WTC11 (cell line): ENCODE measurements at regions not wholly inside any gene's neighbourhood (a gene's known extent, or its start where the extent isn't known, plus 50 kb on each side); places are given as distances from the start of the nearest gene placed in this dataset.

ENCODE experiments used
- ATAC-seq: fragments of 200-7000 bp; cut with Tn5 transposase; 2 replicates; pipeline ENCODE4 v1.10.0; 2021; ENCODE audit warnings: mild to moderate bottlenecking, moderate library complexity
- CTCF ChIA-PET: fragments of 300-600 bp; sonication (Branson Sonifier 250); formaldehyde crosslinking; loops from one replicate; lab custom pipeline; 2021; ENCODE audit warnings: antibody characterized with exemption; lab: Charles Lee
- POLR2A ChIA-PET: fragments of 350-600 bp; sonication (Branson Sonifier 250); formaldehyde crosslinking; loops from one replicate; lab custom pipeline; 2021; ENCODE audit warnings: antibody characterized with exemption; lab: Charles Lee
- DNase-seq: peaks from one replicate; pipeline ENCODE4 v3.0.0; 2021; ENCODE audit warnings: low spot score
- H3K27ac Mint-ChIP-seq: 2 replicates; pipeline ENCODE4 v1.8.0; 2021; ENCODE audit warnings: mixed read lengths
- H3K27me3 Mint-ChIP-seq: 2 replicates; pipeline ENCODE4 v1.8.0; 2021; ENCODE audit warnings: low read depth, mild to moderate bottlenecking, moderate library complexity, mixed read lengths
- H3K36me3 Mint-ChIP-seq: 2 replicates; pipeline ENCODE4 v1.8.0; 2021; ENCODE audit warnings: mixed read lengths
- H3K4me1 Mint-ChIP-seq: 2 replicates; pipeline ENCODE4 v1.8.0; 2022; ENCODE audit warnings: mixed read lengths
- H3K4me3 Mint-ChIP-seq: 2 replicates; pipeline ENCODE4 v1.8.0; 2021; ENCODE audit warnings: mild to moderate bottlenecking, moderate library complexity, mixed read lengths
- H3K9me3 Mint-ChIP-seq: 2 replicates; pipeline ENCODE4 v1.8.0; 2021; ENCODE audit warnings: mixed read lengths
- EMX1 ChIP-seq: fragments of 250-450 bp; sonication (Bioruptor Pico); IDR thresholded peaks from 2 replicates; pipeline ENCODE4 v1.8.0; 2021; ENCODE audit warnings: mild to moderate bottlenecking
- IRF2 ChIP-seq: sonication (generic); formaldehyde crosslinking; IDR thresholded peaks from 2 replicates; pipeline ENCODE4 v1.8.0; 2022; ENCODE audit warnings: low read depth, missing genetic modification reagents, borderline replicate concordance
- NFATC4 ChIP-seq: fragments of 250-450 bp; sonication (Bioruptor Pico); IDR thresholded peaks from 2 replicates; pipeline ENCODE4 v1.9.0; 2021; ENCODE audit warnings: mild to moderate bottlenecking
- SP1 ChIP-seq: sonication (generic); formaldehyde crosslinking; conservative IDR thresholded peaks from 2 replicates; pipeline ENCODE4 v1.8.1; 2022; ENCODE audit warnings: missing genetic modification reagents
- ZNF219 ChIP-seq: sonication (generic); formaldehyde crosslinking; IDR thresholded peaks from 2 replicates; pipeline ENCODE4 v1.8.0; 2023; ENCODE audit warnings: missing genetic modification reagents, mild to moderate bottlenecking, borderline replicate concordance
- ZNF671 ChIP-seq: fragments of 250-450 bp; sonication (Bioruptor Pico); IDR thresholded peaks from 2 replicates; pipeline ENCODE4 v1.8.0; 2021; ENCODE audit warnings: mild to moderate bottlenecking
- TF ChIP-seq, protein P1 (sequence below): sonication (generic); formaldehyde crosslinking; conservative IDR thresholded peaks from 2 replicates; pipeline ENCODE4 v1.8.1; 2023; ENCODE audit warnings: mild to moderate bottlenecking, low read depth, missing genetic modification reagents, moderate library complexity
- TF ChIP-seq, protein P2 (sequence below): sonication (generic); formaldehyde crosslinking; IDR thresholded peaks from 2 replicates; pipeline ENCODE4 v1.8.1; 2023; ENCODE audit warnings: mild to moderate bottlenecking, missing genetic modification reagents
- TF ChIP-seq, protein P3 (sequence below): fragments of 250-450 bp; sonication (Bioruptor Pico); IDR thresholded peaks from 2 replicates; pipeline ENCODE4 v1.9.0; 2021; ENCODE audit warnings: mild to moderate bottlenecking
- TF ChIP-seq, protein P4 (sequence below): sonication (generic); formaldehyde crosslinking; conservative IDR thresholded peaks from 2 replicates; pipeline ENCODE4 v1.8.1; 2022; ENCODE audit warnings: mild to moderate bottlenecking, missing genetic modification reagents
- TF ChIP-seq, protein P5 (sequence below): sonication (generic); formaldehyde crosslinking; IDR thresholded peaks from 2 replicates; pipeline ENCODE4 v1.8.1; 2023; ENCODE audit warnings: mild to moderate bottlenecking, missing genetic modification reagents, moderate library complexity
- TF ChIP-seq, protein P6 (sequence below): sonication (generic); formaldehyde crosslinking; IDR thresholded peaks from 2 replicates; pipeline ENCODE4 v1.8.0; 2022; ENCODE audit warnings: mild to moderate bottlenecking, missing genetic modification reagents
- TF ChIP-seq, protein P7 (sequence below): sonication (generic); formaldehyde crosslinking; IDR thresholded peaks from 2 replicates; pipeline ENCODE4 v1.8.0; 2023; ENCODE audit warnings: mild to moderate bottlenecking, missing genetic modification reagents
- TF ChIP-seq, protein P8 (sequence below): sonication (generic); formaldehyde crosslinking; IDR thresholded peaks from 2 replicates; pipeline ENCODE4 v1.8.0; 2022; ENCODE audit warnings: missing genetic modification reagents
- TF ChIP-seq, protein P9 (sequence below): fragments of 250-450 bp; sonication (Bioruptor Pico); IDR thresholded peaks from 2 replicates; pipeline ENCODE4 v1.9.0; 2021; ENCODE audit warnings: moderate library complexity, mild to moderate bottlenecking, inconsistent platforms, borderline replicate concordance
- TF ChIP-seq, protein P10 (sequence below): sonication (generic); formaldehyde crosslinking; IDR thresholded peaks from 2 replicates; pipeline ENCODE4 v1.8.1; 2023; ENCODE audit warnings: mild to moderate bottlenecking, missing genetic modification reagents
- TF ChIP-seq, protein P11 (sequence below): sonication (generic); formaldehyde crosslinking; IDR thresholded peaks from 2 replicates; pipeline ENCODE4 v1.8.0; 2023; ENCODE audit warnings: missing genetic modification reagents, mild to moderate bottlenecking, borderline replicate concordance

DNA sequence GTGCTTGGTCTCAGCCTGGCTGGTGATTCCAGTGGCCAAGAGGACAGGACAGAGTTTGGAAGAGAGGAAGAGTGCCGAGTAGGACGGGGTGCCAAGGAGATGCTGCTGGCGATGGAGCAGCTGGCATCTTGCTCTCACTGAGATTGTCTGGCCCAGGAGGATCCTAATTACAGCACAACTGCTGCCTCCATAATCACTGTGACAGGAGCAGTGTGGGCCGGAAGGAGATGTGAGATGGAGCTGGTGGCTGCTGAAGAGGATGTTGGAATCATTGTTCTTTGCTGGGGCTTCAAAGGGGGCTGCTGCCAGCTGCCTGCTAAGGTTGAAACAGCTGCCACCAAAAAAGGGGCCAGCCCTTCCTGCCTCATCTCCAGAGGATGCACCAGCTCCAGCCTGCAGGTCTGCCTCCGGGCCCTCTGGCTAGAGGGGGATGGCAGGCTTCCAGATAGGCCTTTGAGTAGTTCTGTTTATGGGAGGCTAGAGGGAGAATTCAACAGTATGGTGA is 214.4 kb downstream of the RNF144B start:
- no peak for DNase-seq
- POLR2A ChIA-PET, result no interaction called here
- TF ChIP-seq, protein P1, sequence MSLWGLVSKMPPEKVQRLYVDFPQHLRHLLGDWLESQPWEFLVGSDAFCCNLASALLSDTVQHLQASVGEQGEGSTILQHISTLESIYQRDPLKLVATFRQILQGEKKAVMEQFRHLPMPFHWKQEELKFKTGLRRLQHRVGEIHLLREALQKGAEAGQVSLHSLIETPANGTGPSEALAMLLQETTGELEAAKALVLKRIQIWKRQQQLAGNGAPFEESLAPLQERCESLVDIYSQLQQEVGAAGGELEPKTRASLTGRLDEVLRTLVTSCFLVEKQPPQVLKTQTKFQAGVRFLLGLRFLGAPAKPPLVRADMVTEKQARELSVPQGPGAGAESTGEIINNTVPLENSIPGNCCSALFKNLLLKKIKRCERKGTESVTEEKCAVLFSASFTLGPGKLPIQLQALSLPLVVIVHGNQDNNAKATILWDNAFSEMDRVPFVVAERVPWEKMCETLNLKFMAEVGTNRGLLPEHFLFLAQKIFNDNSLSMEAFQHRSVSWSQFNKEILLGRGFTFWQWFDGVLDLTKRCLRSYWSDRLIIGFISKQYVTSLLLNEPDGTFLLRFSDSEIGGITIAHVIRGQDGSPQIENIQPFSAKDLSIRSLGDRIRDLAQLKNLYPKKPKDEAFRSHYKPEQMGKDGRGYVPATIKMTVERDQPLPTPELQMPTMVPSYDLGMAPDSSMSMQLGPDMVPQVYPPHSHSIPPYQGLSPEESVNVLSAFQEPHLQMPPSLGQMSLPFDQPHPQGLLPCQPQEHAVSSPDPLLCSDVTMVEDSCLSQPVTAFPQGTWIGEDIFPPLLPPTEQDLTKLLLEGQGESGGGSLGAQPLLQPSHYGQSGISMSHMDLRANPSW (CRISPR knock-in tag), result no peak
- TF ChIP-seq, protein P2, sequence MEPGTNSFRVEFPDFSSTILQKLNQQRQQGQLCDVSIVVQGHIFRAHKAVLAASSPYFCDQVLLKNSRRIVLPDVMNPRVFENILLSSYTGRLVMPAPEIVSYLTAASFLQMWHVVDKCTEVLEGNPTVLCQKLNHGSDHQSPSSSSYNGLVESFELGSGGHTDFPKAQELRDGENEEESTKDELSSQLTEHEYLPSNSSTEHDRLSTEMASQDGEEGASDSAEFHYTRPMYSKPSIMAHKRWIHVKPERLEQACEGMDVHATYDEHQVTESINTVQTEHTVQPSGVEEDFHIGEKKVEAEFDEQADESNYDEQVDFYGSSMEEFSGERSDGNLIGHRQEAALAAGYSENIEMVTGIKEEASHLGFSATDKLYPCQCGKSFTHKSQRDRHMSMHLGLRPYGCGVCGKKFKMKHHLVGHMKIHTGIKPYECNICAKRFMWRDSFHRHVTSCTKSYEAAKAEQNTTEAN (CRISPR knock-in tag), result no peak
- no peak for TF ChIP-seq ZNF219
- TF ChIP-seq, protein P3, sequence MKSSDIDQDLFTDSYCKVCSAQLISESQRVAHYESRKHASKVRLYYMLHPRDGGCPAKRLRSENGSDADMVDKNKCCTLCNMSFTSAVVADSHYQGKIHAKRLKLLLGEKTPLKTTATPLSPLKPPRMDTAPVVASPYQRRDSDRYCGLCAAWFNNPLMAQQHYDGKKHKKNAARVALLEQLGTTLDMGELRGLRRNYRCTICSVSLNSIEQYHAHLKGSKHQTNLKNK (CRISPR knock-in tag), result no peak
- TF ChIP-seq, protein P4, sequence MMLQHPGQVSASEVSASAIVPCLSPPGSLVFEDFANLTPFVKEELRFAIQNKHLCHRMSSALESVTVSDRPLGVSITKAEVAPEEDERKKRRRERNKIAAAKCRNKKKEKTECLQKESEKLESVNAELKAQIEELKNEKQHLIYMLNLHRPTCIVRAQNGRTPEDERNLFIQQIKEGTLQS (CRISPR knock-in tag), result no peak
- TF ChIP-seq, protein P5, sequence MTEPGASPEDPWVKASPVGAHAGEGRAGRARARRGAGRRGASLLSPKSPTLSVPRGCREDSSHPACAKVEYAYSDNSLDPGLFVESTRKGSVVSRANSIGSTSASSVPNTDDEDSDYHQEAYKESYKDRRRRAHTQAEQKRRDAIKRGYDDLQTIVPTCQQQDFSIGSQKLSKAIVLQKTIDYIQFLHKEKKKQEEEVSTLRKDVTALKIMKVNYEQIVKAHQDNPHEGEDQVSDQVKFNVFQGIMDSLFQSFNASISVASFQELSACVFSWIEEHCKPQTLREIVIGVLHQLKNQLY, result no peak
- no peak for TF ChIP-seq SP1 (CRISPR knock-in tag)
- TF ChIP-seq IRF2 (CRISPR knock-in tag), result no peak
- TF ChIP-seq, protein P6, sequence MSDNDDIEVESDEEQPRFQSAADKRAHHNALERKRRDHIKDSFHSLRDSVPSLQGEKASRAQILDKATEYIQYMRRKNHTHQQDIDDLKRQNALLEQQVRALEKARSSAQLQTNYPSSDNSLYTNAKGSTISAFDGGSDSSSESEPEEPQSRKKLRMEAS (CRISPR knock-in tag), result no peak
- no peak for TF ChIP-seq ZNF671
- TF ChIP-seq, protein P7, sequence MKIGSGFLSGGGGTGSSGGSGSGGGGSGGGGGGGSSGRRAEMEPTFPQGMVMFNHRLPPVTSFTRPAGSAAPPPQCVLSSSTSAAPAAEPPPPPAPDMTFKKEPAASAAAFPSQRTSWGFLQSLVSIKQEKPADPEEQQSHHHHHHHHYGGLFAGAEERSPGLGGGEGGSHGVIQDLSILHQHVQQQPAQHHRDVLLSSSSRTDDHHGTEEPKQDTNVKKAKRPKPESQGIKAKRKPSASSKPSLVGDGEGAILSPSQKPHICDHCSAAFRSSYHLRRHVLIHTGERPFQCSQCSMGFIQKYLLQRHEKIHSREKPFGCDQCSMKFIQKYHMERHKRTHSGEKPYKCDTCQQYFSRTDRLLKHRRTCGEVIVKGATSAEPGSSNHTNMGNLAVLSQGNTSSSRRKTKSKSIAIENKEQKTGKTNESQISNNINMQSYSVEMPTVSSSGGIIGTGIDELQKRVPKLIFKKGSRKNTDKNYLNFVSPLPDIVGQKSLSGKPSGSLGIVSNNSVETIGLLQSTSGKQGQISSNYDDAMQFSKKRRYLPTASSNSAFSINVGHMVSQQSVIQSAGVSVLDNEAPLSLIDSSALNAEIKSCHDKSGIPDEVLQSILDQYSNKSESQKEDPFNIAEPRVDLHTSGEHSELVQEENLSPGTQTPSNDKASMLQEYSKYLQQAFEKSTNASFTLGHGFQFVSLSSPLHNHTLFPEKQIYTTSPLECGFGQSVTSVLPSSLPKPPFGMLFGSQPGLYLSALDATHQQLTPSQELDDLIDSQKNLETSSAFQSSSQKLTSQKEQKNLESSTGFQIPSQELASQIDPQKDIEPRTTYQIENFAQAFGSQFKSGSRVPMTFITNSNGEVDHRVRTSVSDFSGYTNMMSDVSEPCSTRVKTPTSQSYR (CRISPR knock-in tag), result no peak
- TF ChIP-seq, protein P8, sequence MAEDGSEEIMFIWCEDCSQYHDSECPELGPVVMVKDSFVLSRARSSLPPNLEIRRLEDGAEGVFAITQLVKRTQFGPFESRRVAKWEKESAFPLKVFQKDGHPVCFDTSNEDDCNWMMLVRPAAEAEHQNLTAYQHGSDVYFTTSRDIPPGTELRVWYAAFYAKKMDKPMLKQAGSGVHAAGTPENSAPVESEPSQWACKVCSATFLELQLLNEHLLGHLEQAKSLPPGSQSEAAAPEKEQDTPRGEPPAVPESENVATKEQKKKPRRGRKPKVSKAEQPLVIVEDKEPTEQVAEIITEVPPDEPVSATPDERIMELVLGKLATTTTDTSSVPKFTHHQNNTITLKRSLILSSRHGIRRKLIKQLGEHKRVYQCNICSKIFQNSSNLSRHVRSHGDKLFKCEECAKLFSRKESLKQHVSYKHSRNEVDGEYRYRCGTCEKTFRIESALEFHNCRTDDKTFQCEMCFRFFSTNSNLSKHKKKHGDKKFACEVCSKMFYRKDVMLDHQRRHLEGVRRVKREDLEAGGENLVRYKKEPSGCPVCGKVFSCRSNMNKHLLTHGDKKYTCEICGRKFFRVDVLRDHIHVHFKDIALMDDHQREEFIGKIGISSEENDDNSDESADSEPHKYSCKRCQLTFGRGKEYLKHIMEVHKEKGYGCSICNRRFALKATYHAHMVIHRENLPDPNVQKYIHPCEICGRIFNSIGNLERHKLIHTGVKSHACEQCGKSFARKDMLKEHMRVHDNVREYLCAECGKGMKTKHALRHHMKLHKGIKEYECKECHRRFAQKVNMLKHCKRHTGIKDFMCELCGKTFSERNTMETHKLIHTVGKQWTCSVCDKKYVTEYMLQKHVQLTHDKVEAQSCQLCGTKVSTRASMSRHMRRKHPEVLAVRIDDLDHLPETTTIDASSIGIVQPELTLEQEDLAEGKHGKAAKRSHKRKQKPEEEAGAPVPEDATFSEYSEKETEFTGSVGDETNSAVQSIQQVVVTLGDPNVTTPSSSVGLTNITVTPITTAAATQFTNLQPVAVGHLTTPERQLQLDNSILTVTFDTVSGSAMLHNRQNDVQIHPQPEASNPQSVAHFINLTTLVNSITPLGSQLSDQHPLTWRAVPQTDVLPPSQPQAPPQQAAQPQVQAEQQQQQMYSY (CRISPR knock-in tag), result no peak
- TF ChIP-seq, protein P9, sequence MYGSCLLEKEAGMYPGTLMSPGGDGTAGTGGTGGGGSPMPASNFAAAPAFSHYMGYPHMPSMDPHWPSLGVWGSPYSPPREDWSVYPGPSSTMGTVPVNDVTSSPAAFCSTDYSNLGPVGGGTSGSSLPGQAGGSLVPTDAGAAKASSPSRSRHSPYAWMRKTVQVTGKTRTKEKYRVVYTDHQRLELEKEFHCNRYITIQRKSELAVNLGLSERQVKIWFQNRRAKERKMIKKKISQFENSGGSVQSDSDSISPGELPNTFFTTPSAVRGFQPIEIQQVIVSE (CRISPR knock-in tag), result no peak
- TF ChIP-seq, protein P10, sequence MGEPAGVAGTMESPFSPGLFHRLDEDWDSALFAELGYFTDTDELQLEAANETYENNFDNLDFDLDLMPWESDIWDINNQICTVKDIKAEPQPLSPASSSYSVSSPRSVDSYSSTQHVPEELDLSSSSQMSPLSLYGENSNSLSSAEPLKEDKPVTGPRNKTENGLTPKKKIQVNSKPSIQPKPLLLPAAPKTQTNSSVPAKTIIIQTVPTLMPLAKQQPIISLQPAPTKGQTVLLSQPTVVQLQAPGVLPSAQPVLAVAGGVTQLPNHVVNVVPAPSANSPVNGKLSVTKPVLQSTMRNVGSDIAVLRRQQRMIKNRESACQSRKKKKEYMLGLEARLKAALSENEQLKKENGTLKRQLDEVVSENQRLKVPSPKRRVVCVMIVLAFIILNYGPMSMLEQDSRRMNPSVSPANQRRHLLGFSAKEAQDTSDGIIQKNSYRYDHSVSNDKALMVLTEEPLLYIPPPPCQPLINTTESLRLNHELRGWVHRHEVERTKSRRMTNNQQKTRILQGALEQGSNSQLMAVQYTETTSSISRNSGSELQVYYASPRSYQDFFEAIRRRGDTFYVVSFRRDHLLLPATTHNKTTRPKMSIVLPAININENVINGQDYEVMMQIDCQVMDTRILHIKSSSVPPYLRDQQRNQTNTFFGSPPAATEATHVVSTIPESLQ (CRISPR knock-in tag), result no peak
- TF ChIP-seq EMX1 (CRISPR knock-in tag), result no peak
- TF ChIP-seq, protein P11, sequence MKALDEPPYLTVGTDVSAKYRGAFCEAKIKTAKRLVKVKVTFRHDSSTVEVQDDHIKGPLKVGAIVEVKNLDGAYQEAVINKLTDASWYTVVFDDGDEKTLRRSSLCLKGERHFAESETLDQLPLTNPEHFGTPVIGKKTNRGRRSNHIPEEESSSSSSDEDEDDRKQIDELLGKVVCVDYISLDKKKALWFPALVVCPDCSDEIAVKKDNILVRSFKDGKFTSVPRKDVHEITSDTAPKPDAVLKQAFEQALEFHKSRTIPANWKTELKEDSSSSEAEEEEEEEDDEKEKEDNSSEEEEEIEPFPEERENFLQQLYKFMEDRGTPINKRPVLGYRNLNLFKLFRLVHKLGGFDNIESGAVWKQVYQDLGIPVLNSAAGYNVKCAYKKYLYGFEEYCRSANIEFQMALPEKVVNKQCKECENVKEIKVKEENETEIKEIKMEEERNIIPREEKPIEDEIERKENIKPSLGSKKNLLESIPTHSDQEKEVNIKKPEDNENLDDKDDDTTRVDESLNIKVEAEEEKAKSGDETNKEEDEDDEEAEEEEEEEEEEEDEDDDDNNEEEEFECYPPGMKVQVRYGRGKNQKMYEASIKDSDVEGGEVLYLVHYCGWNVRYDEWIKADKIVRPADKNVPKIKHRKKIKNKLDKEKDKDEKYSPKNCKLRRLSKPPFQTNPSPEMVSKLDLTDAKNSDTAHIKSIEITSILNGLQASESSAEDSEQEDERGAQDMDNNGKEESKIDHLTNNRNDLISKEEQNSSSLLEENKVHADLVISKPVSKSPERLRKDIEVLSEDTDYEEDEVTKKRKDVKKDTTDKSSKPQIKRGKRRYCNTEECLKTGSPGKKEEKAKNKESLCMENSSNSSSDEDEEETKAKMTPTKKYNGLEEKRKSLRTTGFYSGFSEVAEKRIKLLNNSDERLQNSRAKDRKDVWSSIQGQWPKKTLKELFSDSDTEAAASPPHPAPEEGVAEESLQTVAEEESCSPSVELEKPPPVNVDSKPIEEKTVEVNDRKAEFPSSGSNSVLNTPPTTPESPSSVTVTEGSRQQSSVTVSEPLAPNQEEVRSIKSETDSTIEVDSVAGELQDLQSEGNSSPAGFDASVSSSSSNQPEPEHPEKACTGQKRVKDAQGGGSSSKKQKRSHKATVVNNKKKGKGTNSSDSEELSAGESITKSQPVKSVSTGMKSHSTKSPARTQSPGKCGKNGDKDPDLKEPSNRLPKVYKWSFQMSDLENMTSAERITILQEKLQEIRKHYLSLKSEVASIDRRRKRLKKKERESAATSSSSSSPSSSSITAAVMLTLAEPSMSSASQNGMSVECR (CRISPR knock-in tag), result no peak
- TF ChIP-seq NFATC4 (CRISPR knock-in tag), result no peak
- Mint-ChIP-seq H3K9me3 (no peaks in the 10 kb centered on the region), H3K4me3 (no peak overlapping the region), H3K27me3 (no peaks in the 10 kb centered on the region), H3K4me1 (peaks cover 4% of the 10 kb centered on the region), H3K36me3 (no peaks in the 10 kb centered on the region), H3K27ac (no peak overlapping the region)
- no peak for ATAC-seq
- CTCF ChIA-PET, result no interaction called here
